ENCODE measurements at regions not wholly inside any gene's neighbourhood (a gene's known extent, or its start where the extent isn't known, plus 50 kb on each side); places are given as distances from the start of the nearest gene placed in this dataset.

DNA sequence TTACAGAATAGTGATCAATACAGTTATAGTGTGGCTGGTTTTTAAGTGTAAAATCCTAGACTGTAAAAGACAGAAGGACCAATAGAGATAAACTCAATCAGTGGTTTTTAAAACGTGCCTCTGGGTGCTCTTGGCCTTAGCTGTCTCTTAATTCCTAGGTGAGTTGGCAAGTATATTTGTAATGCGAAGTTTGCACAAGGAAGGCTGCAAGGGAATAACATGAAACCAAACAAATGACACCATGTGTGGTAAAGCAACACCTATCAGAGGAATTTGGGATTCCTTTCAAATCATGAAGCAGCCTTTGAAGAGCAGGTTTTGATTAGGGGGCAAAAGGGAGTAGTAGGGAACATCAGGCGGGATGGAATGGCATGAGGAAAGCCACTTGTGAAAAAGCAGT, 284.6 kb downstream of the INHBA start:
- TF ChIP-seq, protein P1, sequence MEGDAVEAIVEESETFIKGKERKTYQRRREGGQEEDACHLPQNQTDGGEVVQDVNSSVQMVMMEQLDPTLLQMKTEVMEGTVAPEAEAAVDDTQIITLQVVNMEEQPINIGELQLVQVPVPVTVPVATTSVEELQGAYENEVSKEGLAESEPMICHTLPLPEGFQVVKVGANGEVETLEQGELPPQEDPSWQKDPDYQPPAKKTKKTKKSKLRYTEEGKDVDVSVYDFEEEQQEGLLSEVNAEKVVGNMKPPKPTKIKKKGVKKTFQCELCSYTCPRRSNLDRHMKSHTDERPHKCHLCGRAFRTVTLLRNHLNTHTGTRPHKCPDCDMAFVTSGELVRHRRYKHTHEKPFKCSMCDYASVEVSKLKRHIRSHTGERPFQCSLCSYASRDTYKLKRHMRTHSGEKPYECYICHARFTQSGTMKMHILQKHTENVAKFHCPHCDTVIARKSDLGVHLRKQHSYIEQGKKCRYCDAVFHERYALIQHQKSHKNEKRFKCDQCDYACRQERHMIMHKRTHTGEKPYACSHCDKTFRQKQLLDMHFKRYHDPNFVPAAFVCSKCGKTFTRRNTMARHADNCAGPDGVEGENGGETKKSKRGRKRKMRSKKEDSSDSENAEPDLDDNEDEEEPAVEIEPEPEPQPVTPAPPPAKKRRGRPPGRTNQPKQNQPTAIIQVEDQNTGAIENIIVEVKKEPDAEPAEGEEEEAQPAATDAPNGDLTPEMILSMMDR (IDR thresholded peaks at IDR 0.05; ENCODE audit: insufficient read depth, low read length, poor library complexity, severe bottlenecking): no peak
- TF ChIP-seq EZH2phosphoT487 (conservative IDR thresholded peaks at IDR 0.05; ENCODE audit: low read length): no peak
- no peaks in the 10 kb centered on the region for H3K36me3 ChIP-seq (ENCODE audit: low read length)
- no peak overlapping the region for H2AFZ ChIP-seq (ENCODE audit: low read depth, low read length, severe bottlenecking)
- no peak overlapping the region for H3K4me2 ChIP-seq (ENCODE audit: low read depth, low read length, poor library complexity, severe bottlenecking)
- no peaks in the 10 kb centered on the region for H3F3A ChIP-seq (ENCODE audit: insufficient read depth)
- no peaks in the 10 kb centered on the region for H3K9me3 ChIP-seq (ENCODE audit: insufficient read depth, low read length)
- no peaks in the 10 kb centered on the region for H3K79me2 ChIP-seq (ENCODE audit: insufficient read depth, low read length)
- H4K20me1 ChIP-seq (ENCODE audit: low read depth, low read length): no peaks in the 10 kb centered on the region
- no peak overlapping the region for H3K9ac ChIP-seq (ENCODE audit: low read length)
- H3K27me3 ChIP-seq (ENCODE audit: low read length): no peaks in the 10 kb centered on the region
- H3K4me3 ChIP-seq (ENCODE audit: insufficient read depth, low read length, poor library complexity, severe bottlenecking): no peak overlapping the region
- no peaks in the 10 kb centered on the region for H3K9me2 ChIP-seq (replicated peaks; ENCODE audit: insufficient read depth, low read length)
- H3K27ac ChIP-seq (ENCODE audit: low read depth, low read length): no peak overlapping the region

- Histone ChIP-seq H3K9me3 (ENCODE audit: insufficient read depth, low read length) (no peaks in the 10 kb centered on the region), H3K79me2 (ENCODE audit: insufficient read depth, low read length) (no peaks in the 10 kb centered on the region), H4K20me1 (ENCODE audit: low read depth, low read length) (no peaks in the 10 kb centered on the region), H3F3A (ENCODE audit: insufficient read depth) (no peaks in the 10 kb centered on the region), H2AFZ (ENCODE audit: low read depth, low read length, severe bottlenecking) (no peak overlapping the region), H3K4me3 (ENCODE audit: insufficient read depth, low read length, poor library complexity, severe bottlenecking) (no peak overlapping the region), H3K36me3 (ENCODE audit: low read length) (no peaks in the 10 kb centered on the region), H3K27me3 (ENCODE audit: low read length) (no peaks in the 10 kb centered on the region), H3K4me2 (ENCODE audit: low read depth, low read length, poor library complexity, severe bottlenecking) (no peak overlapping the region), H3K27ac (ENCODE audit: low read depth, low read length) (no peak overlapping the region), H3K9me2 (replicated peaks; ENCODE audit: insufficient read depth, low read length) (no peaks in the 10 kb centered on the region), H3K9ac (ENCODE audit: low read length) (no peak overlapping the region)
- TF ChIP-seq, protein P1 (IDR thresholded peaks at IDR 0.05; ENCODE audit: insufficient read depth, low read length, poor library complexity, severe bottlenecking): no peak
- no peak for TF ChIP-seq EZH2phosphoT487 (conservative IDR thresholded peaks at IDR 0.05; ENCODE audit: low read length)
Measured at GRCh38 chr7:41416208-41416595, 286.7 kb downstream of the INHBA start.

GRCh38 chr7:41415471-41416207, 287.3 kb downstream of the INHBA start:
- no peaks in the 10 kb centered on the region for H3K36me3 ChIP-seq (ENCODE audit: low read length)
- no peaks in the 10 kb centered on the region for H3K9me2 ChIP-seq (replicated peaks; ENCODE audit: insufficient read depth, low read length)
- H2AFZ ChIP-seq (ENCODE audit: low read depth, low read length, severe bottlenecking): no peak overlapping the region
- no peak overlapping the region for H3K9ac ChIP-seq (ENCODE audit: low read length)
- no peaks in the 10 kb centered on the region for H3K9me3 ChIP-seq (ENCODE audit: insufficient read depth, low read length)
- H3F3A ChIP-seq (ENCODE audit: insufficient read depth): no peaks in the 10 kb centered on the region
- H4K20me1 ChIP-seq (ENCODE audit: low read depth, low read length): no peaks in the 10 kb centered on the region
- no peaks in the 10 kb centered on the region for H3K27me3 ChIP-seq (ENCODE audit: low read length)
- H3K79me2 ChIP-seq (ENCODE audit: insufficient read depth, low read length): no peaks in the 10 kb centered on the region
- TF ChIP-seq, protein P1 (IDR thresholded peaks at IDR 0.05; ENCODE audit: insufficient read depth, low read length, poor library complexity, severe bottlenecking): no peak
- no peak overlapping the region for H3K4me2 ChIP-seq (ENCODE audit: low read depth, low read length, poor library complexity, severe bottlenecking)
- no peak overlapping the region for H3K4me3 ChIP-seq (ENCODE audit: insufficient read depth, low read length, poor library complexity, severe bottlenecking)
- no peak overlapping the region for H3K27ac ChIP-seq (ENCODE audit: low read depth, low read length)

All from SU-DHL-6 (cell line).